SK-N-SH (cell line): ENCODE measurements at regions not wholly inside any gene's neighbourhood (a gene's known extent, or its start where the extent isn't known, plus 50 kb on each side); places are given as distances from the start of the nearest gene placed in this dataset.

ENCODE experiments used
- CTCF ChIA-PET: fragments of 300-600, 350-600 bp; formaldehyde crosslinking; extraction: SDS; loops from one replicate; lab custom pipeline; 2021; lab: Yijun Ruan, JAX
- POLR2A ChIA-PET: fragments of 350-600 bp; sonication (Branson Sonifier 250); formaldehyde crosslinking; extraction: SDS; loops from one replicate; lab custom pipeline; 2020; ENCODE audit warnings: antibody characterized with exemption, inconsistent platforms; lab: Yijun Ruan, JAX
- DNase-seq: peaks from one replicate; pipeline ENCODE4 v3.0.0; 2012
- H2AFZ ChIP-seq: fragments of 200-600 bp; sonication (generic); 2 replicates; pipeline ENCODE4 v1.8.1; 2016; ENCODE audit warnings: antibody characterized with exemption, mild to moderate bottlenecking, low read depth
- H3F3A ChIP-seq: fragments of 200-600 bp; sonication (generic); replicated peaks from 2 replicates; pipeline ENCODE3; 2016; ENCODE audit warnings: antibody characterized with exemption, mild to moderate bottlenecking; ENCODE audit not compliant: insufficient read depth
- H3K27ac ChIP-seq, 2 experiments: fragments of 200-500 bp in 1 of 2; fragments of 200-600 bp in 1 of 2; sonication (Bioruptor generic) in 1 of 2; sonication (generic), shearing (Covaris generic) in 1 of 2; 2 replicates each; pipeline versions ENCODE4 v1.5.1 to v1.6.1; 2014 to 2016; ENCODE audit warnings: low read depth in 2 of 2, inconsistent platforms in 1 of 2, low read length in 1 of 2, mild to moderate bottlenecking in 1 of 2, mixed read lengths in 1 of 2
- H3K27me3 ChIP-seq: fragments of 200-600 bp; sonication (generic), shearing (Covaris generic); 2 replicates; pipeline ENCODE4 v1.6.1; 2016; ENCODE audit warnings: mixed run types; ENCODE audit not compliant: insufficient read depth
- H3K36me3 ChIP-seq, 2 experiments: fragments of 200-500 bp in 1 of 2; fragments of 200-600 bp in 1 of 2; sonication (Bioruptor generic) in 1 of 2; sonication (generic) in 1 of 2; replicated peaks in 1 of 2; 2 replicates each; pipeline versions ENCODE3 to v1.5.1; 2014 to 2016; ENCODE audit warnings: low read length in 1 of 2, mild to moderate bottlenecking in 1 of 2; ENCODE audit not compliant: insufficient read depth in 2 of 2, control insufficient read depth in 1 of 2
- H3K4me1 ChIP-seq, 2 experiments: fragments of 200-500 bp in 1 of 2; fragments of 200-600 bp in 1 of 2; sonication (Bioruptor generic) in 1 of 2; sonication (generic), shearing (Covaris generic) in 1 of 2; 2 replicates each; pipeline versions ENCODE4 v1.5.1 to v1.6.1; 2014 to 2016; ENCODE audit warnings: low read depth in 1 of 2, low read length in 1 of 2, mixed run types in 1 of 2; ENCODE audit not compliant: insufficient read depth in 2 of 2, control insufficient read depth in 1 of 2
- H3K4me2 ChIP-seq: fragments of 200-600 bp; sonication (generic), shearing (Covaris generic); 2 replicates; pipeline ENCODE4 v1.6.1; 2017; ENCODE audit warnings: mixed run types
- H3K4me3 ChIP-seq, 2 experiments: fragments of 200-500 bp in 1 of 2; fragments of 200-600 bp in 1 of 2; sonication (Bioruptor generic) in 1 of 2; sonication (generic), shearing (Covaris generic) in 1 of 2; 2 replicates each; pipeline versions ENCODE4 v1.5.1 to v1.8.1; 2014 to 2016; ENCODE audit warnings: low read depth in 2 of 2, inconsistent platforms in 1 of 2, low read length in 1 of 2, mild to moderate bottlenecking in 1 of 2, mixed read lengths in 1 of 2, moderate library complexity in 1 of 2
- H3K79me2 ChIP-seq: fragments of 200-600 bp; sonication (generic); 2 replicates; pipeline ENCODE4 v1.8.1; 2017; ENCODE audit warnings: mild to moderate bottlenecking; ENCODE audit not compliant: insufficient read depth
- H3K9ac ChIP-seq: fragments of 200-600 bp; sonication (generic); 2 replicates; pipeline ENCODE4 v1.6.1; 2017; ENCODE audit warnings: mixed run types
- H3K9me2 ChIP-seq: fragments of 200-600 bp; sonication (generic); 2 replicates; pipeline ENCODE4 v1.6.1; 2017; ENCODE audit warnings: mixed run types
- H3K9me3 ChIP-seq: fragments of 200-600 bp; sonication (generic); 2 replicates; pipeline ENCODE4 v1.6.1; 2017; ENCODE audit warnings: mixed run types, mild to moderate bottlenecking, moderate library complexity
- H4K20me1 ChIP-seq: fragments of 200-600 bp; sonication (generic); 2 replicates; pipeline ENCODE4 v1.6.1; 2017; ENCODE audit warnings: mild to moderate bottlenecking, mixed run types; ENCODE audit not compliant: insufficient read depth
- CHD2 ChIP-seq: fragments of 150-350 bp; IDR thresholded peaks from 2 replicates; pipeline ENCODE4 v1.6.1; 2018; ENCODE audit warnings: low read length; ENCODE audit not compliant: partially characterized antibody
- CTCF ChIP-seq: fragments of 200-600 bp; sonication (generic); IDR thresholded peaks from 2 replicates; pipeline ENCODE4 v1.6.1; 2017; ENCODE audit warnings: antibody characterized with exemption, mild to moderate bottlenecking, moderate library complexity
- EP300 ChIP-seq, 2 experiments: IDR thresholded peaks; 2 replicates each; pipeline versions ENCODE4 v1.4.0 to v1.6.1; 2012; ENCODE audit warnings: borderline replicate concordance in 1 of 2, low read depth in 1 of 2, low read length in 1 of 2
- FOSL2 ChIP-seq: IDR thresholded peaks from 2 replicates; pipeline ENCODE4 v1.4.0; 2012; ENCODE audit warnings: low read depth, mild to moderate bottlenecking, moderate library complexity, borderline replicate concordance
- FOXM1 ChIP-seq: IDR thresholded peaks from 2 replicates; pipeline ENCODE4 v1.4.0; 2012; ENCODE audit warnings: low read depth, mild to moderate bottlenecking
- GABPA ChIP-seq: IDR thresholded peaks from 2 replicates; pipeline ENCODE4 v1.4.0; 2012; ENCODE audit warnings: low read depth, mild to moderate bottlenecking
- GATA2 ChIP-seq: sonication (generic); formaldehyde crosslinking; IDR thresholded peaks from 2 replicates; pipeline ENCODE4 v1.5.0; 2020; ENCODE audit warnings: mild to moderate bottlenecking, missing genetic modification reagents
- IRF3 ChIP-seq: fragments of 150-350 bp; IDR thresholded peaks from 2 replicates; pipeline ENCODE4 v1.6.1; 2016; ENCODE audit warnings: mild to moderate bottlenecking, low read depth, low read length
- JUND ChIP-seq: IDR thresholded peaks from 2 replicates; pipeline ENCODE4 v1.4.0; 2012
- MAX ChIP-seq: IDR thresholded peaks from 2 replicates; pipeline ENCODE4 v1.4.0; 2012; ENCODE audit warnings: low read depth
- MXI1 ChIP-seq: IDR thresholded peaks from 2 replicates; pipeline ENCODE4 v1.6.1; 2012; ENCODE audit warnings: mild to moderate bottlenecking, low read depth, low read length, improper control_type of control experiment
- NRF1 ChIP-seq: IDR thresholded peaks from 2 replicates; pipeline ENCODE4 v1.6.1; 2012; ENCODE audit warnings: low read depth, mild to moderate bottlenecking, low read length
- PBX3 ChIP-seq: IDR thresholded peaks from 2 replicates; pipeline ENCODE4; 2012
- RAD21 ChIP-seq: IDR thresholded peaks from 2 replicates; pipeline ENCODE4 v1.6.1; 2012; ENCODE audit warnings: mild to moderate bottlenecking, low read length
- RFX5 ChIP-seq: IDR thresholded peaks from 2 replicates; pipeline ENCODE4 v1.6.1; 2012; ENCODE audit warnings: mild to moderate bottlenecking, improper control_type of control experiment, low read length
- SMC3 ChIP-seq: IDR thresholded peaks from 2 replicates; pipeline ENCODE4 v1.6.1; 2012; ENCODE audit warnings: low read depth, low read length, improper control_type of control experiment
- USF1 ChIP-seq: IDR thresholded peaks from 2 replicates; pipeline ENCODE4 v1.4.0; 2012; ENCODE audit warnings: low read depth, borderline replicate concordance
- USF2 ChIP-seq: fragments of 150-350 bp; IDR thresholded peaks from 2 replicates; pipeline ENCODE4 v1.6.1; 2017; ENCODE audit warnings: antibody characterized with exemption, low read length, low read depth, borderline replicate concordance
- YY1 ChIP-seq: IDR thresholded peaks from 2 replicates; pipeline ENCODE4 v1.4.0; 2012; ENCODE audit warnings: low read depth, mild to moderate bottlenecking
- WGBS: methylation state at CpG from one replicate; pipeline ENCODE4 v1.1.6; 2017; ENCODE audit warnings: low lambda C conversion rate; 5-methylcytosine and 5-hydroxymethylcytosine counted together

DNA sequence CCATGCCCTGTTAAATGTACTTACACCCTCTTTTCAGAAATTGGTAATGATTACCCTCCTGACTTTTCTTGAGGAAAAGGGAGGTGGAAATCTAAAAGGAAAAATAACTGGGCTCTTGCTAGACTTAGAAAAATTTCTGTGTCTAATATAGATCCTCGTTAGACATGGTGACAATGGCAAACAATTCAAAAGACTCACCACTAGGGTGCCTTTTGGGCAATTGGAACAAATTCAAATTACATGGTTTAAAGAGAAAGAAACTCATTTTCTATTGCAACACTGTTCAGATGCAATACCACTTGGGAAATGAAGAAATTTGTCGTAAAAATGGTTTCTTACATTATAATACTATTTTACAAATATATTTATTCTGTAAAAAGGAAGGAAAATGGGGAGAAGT is 950.1 kb downstream of the GRM8 start:
- no peaks in the 10 kb centered on the region for H3K27me3 ChIP-seq
- no peaks in the 10 kb centered on the region for H3K79me2 ChIP-seq
- 13% methylated on average over 2 of the region's 2 CpGs for WGBS
- no peaks in the 10 kb centered on the region for H3F3A ChIP-seq
- H3K4me3 ChIP-seq: no peak overlapping the region
- no peak overlapping the region for H3K27ac ChIP-seq
- H3K9ac ChIP-seq: no peak overlapping the region
- ChIA-PET CTCF (no interaction called here), POLR2A (no interaction called here)
- no peak overlapping the region for H2AFZ ChIP-seq
- DNase-seq: no peak
- TF ChIP-seq CTCF (peak; percentile 37), CHD2 (no peak)
- no peaks in the 10 kb centered on the region for H4K20me1 ChIP-seq
- H3K9me3 ChIP-seq: 0 out of 2 replicates have a peak, but pooled peaks cover 5% of the 10 kb centered on the region
- H3K36me3 ChIP-seq: no peaks in the 10 kb centered on the region
- 0 out of 2 replicates have a peak, but pooled peaks cover 4% of the 10 kb centered on the region for H3K9me2 ChIP-seq
- no peak overlapping the region for H3K4me2 ChIP-seq
- no peaks in the 10 kb centered on the region for H3K4me1 ChIP-seq

- 37% methylated on average over 2 of the region's 2 CpGs for WGBS
- CTCF ChIA-PET: interaction anchor here (1.0 to 1.1 kb wide), 2 partner anchors 9 to 622 kb away, joined by 3 to 4 read pairs; no protein-coding TSS in a partner anchor
- no peak for TF ChIP-seq MAX
- no peak for TF ChIP-seq RAD21
- TF ChIP-seq GABPA: no peak
- no peak for TF ChIP-seq FOSL2
- TF ChIP-seq RFX5: no peak
- TF ChIP-seq USF2: no peak
- TF ChIP-seq NRF1: no peak
- no peak for TF ChIP-seq YY1
- no peak for TF ChIP-seq SMC3
- TF ChIP-seq JUND: no peak
- no peak for TF ChIP-seq USF1
- no peak for TF ChIP-seq IRF3
- TF ChIP-seq MXI1: no peak
- no peak for TF ChIP-seq PBX3
- no peak for TF ChIP-seq FOXM1
- no peak for TF ChIP-seq EP300 (IDR thresholded peaks at IDR 0.05; ENCODE audit: borderline replicate concordance in 1 of 2, low read depth in 1 of 2, low read length in 1 of 2)
- no peak for TF ChIP-seq GATA2
- TF ChIP-seq CHD2: no peak
Observed at GRCh38 chr7:126286317-126286716, 966.4 kb downstream of the GRM8 start.

More at GRCh38 chr7:126286317-126286716, 966.4 kb downstream of the GRM8 start:
- no peak overlapping the region for H3K4me3 ChIP-seq
- H3K79me2 ChIP-seq: no peaks in the 10 kb centered on the region
- H3K9ac ChIP-seq: no peak overlapping the region
- no peak for DNase-seq
- no peaks in the 10 kb centered on the region for H4K20me1 ChIP-seq
- no peak overlapping the region for H2AFZ ChIP-seq
- H3K4me2 ChIP-seq: no peak overlapping the region
- H3K9me3 ChIP-seq: no peaks in the 10 kb centered on the region; the same call in 1 of the 2 replicates
- no peaks in the 10 kb centered on the region for H3K27me3 ChIP-seq
- no peaks in the 10 kb centered on the region for H3K4me1 ChIP-seq
- no peaks in the 10 kb centered on the region for H3K36me3 ChIP-seq
- H3F3A ChIP-seq: no peaks in the 10 kb centered on the region
- H3K9me2 ChIP-seq: no peaks in the 10 kb centered on the region
- POLR2A ChIA-PET: no interaction called here
- H3K27ac ChIP-seq: no peak overlapping the region
